SU-DHL-6 (cell line): ENCODE measurements at regions not wholly inside any gene's neighbourhood (a gene's known extent, or its start where the extent isn't known, plus 50 kb on each side); places are given as distances from the start of the nearest gene placed in this dataset.

ENCODE experiments used
- EZH2phosphoT487 ChIP-seq: fragments of 200-600 bp; sonication (generic), shearing (Covaris generic); conservative IDR thresholded peaks from 2 replicates; pipeline ENCODE4 v1.6.1; 2018; ENCODE audit warnings: mild to moderate bottlenecking, antibody characterized with exemption, low read length, moderate library complexity, mixed read lengths
- TF ChIP-seq, protein P1 (sequence below): fragments of 200-600 bp; sonication (generic); IDR thresholded peaks from one replicate; pipeline ENCODE4 v1.5.1; 2017; ENCODE audit warnings: antibody characterized with exemption, mild to moderate bottlenecking, low read length, moderate library complexity; ENCODE audit not compliant: insufficient read depth, poor library complexity, severe bottlenecking

GRCh38 chr7:25333296-25333928, 105.1 kb upstream of the NPVF start:
- TF ChIP-seq, protein P1, sequence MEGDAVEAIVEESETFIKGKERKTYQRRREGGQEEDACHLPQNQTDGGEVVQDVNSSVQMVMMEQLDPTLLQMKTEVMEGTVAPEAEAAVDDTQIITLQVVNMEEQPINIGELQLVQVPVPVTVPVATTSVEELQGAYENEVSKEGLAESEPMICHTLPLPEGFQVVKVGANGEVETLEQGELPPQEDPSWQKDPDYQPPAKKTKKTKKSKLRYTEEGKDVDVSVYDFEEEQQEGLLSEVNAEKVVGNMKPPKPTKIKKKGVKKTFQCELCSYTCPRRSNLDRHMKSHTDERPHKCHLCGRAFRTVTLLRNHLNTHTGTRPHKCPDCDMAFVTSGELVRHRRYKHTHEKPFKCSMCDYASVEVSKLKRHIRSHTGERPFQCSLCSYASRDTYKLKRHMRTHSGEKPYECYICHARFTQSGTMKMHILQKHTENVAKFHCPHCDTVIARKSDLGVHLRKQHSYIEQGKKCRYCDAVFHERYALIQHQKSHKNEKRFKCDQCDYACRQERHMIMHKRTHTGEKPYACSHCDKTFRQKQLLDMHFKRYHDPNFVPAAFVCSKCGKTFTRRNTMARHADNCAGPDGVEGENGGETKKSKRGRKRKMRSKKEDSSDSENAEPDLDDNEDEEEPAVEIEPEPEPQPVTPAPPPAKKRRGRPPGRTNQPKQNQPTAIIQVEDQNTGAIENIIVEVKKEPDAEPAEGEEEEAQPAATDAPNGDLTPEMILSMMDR, result no peak
- TF ChIP-seq EZH2phosphoT487, result no peak
